PC-9 (cell line): ENCODE measurements at regions not wholly inside any gene's neighbourhood (a gene's known extent, or its start where the extent isn't known, plus 50 kb on each side); places are given as distances from the start of the nearest gene placed in this dataset.

Source experiments
- EZH2 ChIP-seq: fragments of 200-600 bp; sonication (generic); IDR thresholded peaks from 2 replicates; pipeline ENCODE4 v1.8.0; 2017; ENCODE audit warnings: antibody characterized with exemption, low read depth
- TF ChIP-seq, protein P1 (sequence below): fragments of 200-600 bp; sonication (generic); conservative IDR thresholded peaks from 2 replicates; pipeline ENCODE4 v1.6.1; 2017; ENCODE audit warnings: mixed run types, antibody characterized with exemption, mild to moderate bottlenecking, moderate library complexity

DNA sequence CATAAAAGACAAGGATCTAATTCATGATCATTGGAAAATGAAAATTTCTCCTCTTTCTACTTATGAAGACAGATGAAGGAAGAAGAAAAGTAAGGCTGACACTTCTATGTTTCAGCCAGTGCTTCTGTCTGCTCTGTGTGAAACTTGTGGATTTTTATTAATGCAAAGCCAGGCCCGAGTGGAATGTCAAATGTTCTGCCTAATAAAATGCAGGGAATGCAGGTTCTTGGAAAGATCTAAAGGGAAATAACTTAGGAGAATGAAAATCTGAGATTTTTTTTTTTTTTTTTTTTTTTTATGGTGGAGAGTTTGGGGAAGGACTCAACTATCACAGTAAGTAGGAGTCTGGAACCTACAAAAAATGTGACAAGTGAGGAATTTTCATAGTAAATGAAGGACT, 1732.3 kb upstream of the SLC10A2 start:
- TF ChIP-seq, protein P1, sequence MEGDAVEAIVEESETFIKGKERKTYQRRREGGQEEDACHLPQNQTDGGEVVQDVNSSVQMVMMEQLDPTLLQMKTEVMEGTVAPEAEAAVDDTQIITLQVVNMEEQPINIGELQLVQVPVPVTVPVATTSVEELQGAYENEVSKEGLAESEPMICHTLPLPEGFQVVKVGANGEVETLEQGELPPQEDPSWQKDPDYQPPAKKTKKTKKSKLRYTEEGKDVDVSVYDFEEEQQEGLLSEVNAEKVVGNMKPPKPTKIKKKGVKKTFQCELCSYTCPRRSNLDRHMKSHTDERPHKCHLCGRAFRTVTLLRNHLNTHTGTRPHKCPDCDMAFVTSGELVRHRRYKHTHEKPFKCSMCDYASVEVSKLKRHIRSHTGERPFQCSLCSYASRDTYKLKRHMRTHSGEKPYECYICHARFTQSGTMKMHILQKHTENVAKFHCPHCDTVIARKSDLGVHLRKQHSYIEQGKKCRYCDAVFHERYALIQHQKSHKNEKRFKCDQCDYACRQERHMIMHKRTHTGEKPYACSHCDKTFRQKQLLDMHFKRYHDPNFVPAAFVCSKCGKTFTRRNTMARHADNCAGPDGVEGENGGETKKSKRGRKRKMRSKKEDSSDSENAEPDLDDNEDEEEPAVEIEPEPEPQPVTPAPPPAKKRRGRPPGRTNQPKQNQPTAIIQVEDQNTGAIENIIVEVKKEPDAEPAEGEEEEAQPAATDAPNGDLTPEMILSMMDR: no peak
- TF ChIP-seq EZH2: no peak
